ENCODE measurements at regions not wholly inside any gene's neighbourhood (a gene's known extent, or its start where the extent isn't known, plus 50 kb on each side); places are given as distances from the start of the nearest gene placed in this dataset.

DNA sequence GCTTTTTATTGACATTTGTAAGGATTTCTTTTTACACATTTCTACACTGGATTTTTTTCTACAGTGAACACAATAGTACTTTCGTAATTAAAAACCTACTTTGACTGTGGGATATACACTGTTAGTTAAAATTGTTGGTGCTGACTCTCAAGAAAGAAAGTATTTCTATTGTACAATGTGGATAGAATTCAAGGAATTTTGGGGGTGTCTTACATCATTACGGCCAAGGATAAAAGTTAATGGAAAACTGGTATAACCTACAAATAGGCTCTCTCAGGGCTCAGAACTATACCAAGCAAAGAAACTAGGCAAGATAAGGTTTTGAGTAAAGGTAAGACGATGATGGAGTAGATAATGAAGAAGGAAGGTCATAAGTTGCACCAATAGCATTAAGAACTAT, 198.4 kb upstream of the PARD3B start:
- CTCF ChIA-PET, result no interaction called here
- no peaks in the 10 kb centered on the region for H3K9me3 Mint-ChIP-seq (ENCODE audit: low read depth, unreplicated experiment)

DNA sequence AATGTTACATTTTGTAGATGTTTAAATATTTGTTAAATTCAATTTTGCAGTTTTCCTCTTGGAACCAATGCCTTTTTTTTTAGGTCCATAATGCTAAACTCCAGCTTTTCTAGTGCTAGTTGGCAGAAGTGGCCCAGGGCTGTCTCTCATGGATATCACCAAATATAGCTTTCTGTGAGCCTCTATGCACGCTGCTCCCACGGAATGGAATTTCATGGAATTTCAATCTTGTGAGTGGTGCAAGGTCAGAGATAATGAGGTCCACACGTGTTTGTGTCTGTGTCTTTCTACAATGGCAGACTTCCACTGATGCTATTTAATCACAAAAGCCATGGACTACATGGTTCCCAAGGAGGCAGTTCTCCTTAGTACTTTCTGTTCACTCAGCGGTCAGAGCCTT, 191.5 kb upstream of the PARD3B start:
- Mint-ChIP-seq H3K4me3 (ENCODE audit: low read depth, unreplicated experiment) (no peak overlapping the region), H3K9me3 (ENCODE audit: low read depth, unreplicated experiment) (no peaks in the 10 kb centered on the region), H3K27ac (ENCODE audit: unreplicated experiment) (no peak overlapping the region), H3K27me3 (ENCODE audit: unreplicated experiment) (no peaks in the 10 kb centered on the region), H3K4me1 (ENCODE audit: low read depth, unreplicated experiment) (no peaks in the 10 kb centered on the region), H3K36me3 (ENCODE audit: insufficient read depth, unreplicated experiment) (no peaks in the 10 kb centered on the region)
- BruUV-seq (replicated peaks), result no TSS peak
- CTCF ChIA-PET, result no interaction called here
- no peak for DNase-seq
- TF ChIP-seq, protein P1, sequence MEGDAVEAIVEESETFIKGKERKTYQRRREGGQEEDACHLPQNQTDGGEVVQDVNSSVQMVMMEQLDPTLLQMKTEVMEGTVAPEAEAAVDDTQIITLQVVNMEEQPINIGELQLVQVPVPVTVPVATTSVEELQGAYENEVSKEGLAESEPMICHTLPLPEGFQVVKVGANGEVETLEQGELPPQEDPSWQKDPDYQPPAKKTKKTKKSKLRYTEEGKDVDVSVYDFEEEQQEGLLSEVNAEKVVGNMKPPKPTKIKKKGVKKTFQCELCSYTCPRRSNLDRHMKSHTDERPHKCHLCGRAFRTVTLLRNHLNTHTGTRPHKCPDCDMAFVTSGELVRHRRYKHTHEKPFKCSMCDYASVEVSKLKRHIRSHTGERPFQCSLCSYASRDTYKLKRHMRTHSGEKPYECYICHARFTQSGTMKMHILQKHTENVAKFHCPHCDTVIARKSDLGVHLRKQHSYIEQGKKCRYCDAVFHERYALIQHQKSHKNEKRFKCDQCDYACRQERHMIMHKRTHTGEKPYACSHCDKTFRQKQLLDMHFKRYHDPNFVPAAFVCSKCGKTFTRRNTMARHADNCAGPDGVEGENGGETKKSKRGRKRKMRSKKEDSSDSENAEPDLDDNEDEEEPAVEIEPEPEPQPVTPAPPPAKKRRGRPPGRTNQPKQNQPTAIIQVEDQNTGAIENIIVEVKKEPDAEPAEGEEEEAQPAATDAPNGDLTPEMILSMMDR (IDR thresholded peaks at IDR 0.05; ENCODE audit: unreplicated experiment), result no peak
- intact Hi-C loops (cut with micrococcal nuclease; ENCODE audit: unreplicated experiment), result no loop called here

More for the DNA sequence above, 198.4 kb upstream of the PARD3B start:
- no peak overlapping the region for H3K27ac Mint-ChIP-seq (ENCODE audit: unreplicated experiment)
- TF ChIP-seq, protein P1 (IDR thresholded peaks at IDR 0.05; ENCODE audit: unreplicated experiment), result no peak
- no peaks in the 10 kb centered on the region for H3K27me3 Mint-ChIP-seq (ENCODE audit: unreplicated experiment)
- H3K4me1 Mint-ChIP-seq (ENCODE audit: low read depth, unreplicated experiment), result peaks cover 41% of the 10 kb centered on the region
- DNase-seq, result no peak
- no TSS peak for BruUV-seq (replicated peaks)
- H3K36me3 Mint-ChIP-seq (ENCODE audit: insufficient read depth, unreplicated experiment), result no peaks in the 10 kb centered on the region
- H3K4me3 Mint-ChIP-seq (ENCODE audit: low read depth, unreplicated experiment), result no peak overlapping the region
- intact Hi-C loops (cut with micrococcal nuclease; ENCODE audit: unreplicated experiment), result loop anchor here (10.0 kb wide), 1 partner anchor 268 kb away; no protein-coding TSS in a partner anchor

DNA sequence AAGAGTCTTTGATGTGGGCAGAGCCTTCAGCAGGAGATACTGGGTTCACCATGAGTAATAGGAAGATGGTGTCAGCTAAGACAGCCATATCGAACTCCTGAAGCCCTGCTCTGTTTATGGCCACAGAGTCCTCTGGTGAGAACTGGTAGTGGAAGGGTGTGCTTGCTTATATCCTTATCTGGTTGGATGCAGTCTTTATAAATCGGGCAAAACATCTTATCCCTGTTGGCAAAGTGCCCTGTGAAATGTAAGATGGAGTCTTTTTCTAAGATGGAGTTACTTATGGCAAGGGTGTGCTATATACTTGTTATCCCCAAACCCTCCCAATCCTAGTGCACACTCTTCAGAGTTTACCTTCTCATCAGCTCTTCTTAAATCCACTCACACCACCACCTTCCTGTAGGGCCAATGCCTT, 190.8 kb upstream of the PARD3B start:
- no peaks in the 10 kb centered on the region for H3K9me3 Mint-ChIP-seq (ENCODE audit: low read depth, unreplicated experiment)
- H3K36me3 Mint-ChIP-seq (ENCODE audit: insufficient read depth, unreplicated experiment), result no peaks in the 10 kb centered on the region
- H3K4me1 Mint-ChIP-seq (ENCODE audit: low read depth, unreplicated experiment), result no peaks in the 10 kb centered on the region
- intact Hi-C loops (cut with micrococcal nuclease; ENCODE audit: unreplicated experiment), result no loop called here
- no TSS peak for BruUV-seq (replicated peaks)
- CTCF ChIA-PET, result no interaction called here
- no peak overlapping the region for H3K4me3 Mint-ChIP-seq (ENCODE audit: low read depth, unreplicated experiment)
- no peak overlapping the region for H3K27ac Mint-ChIP-seq (ENCODE audit: unreplicated experiment)
- TF ChIP-seq, protein P1 (IDR thresholded peaks at IDR 0.05; ENCODE audit: unreplicated experiment), result no peak
- H3K27me3 Mint-ChIP-seq (ENCODE audit: unreplicated experiment), result no peaks in the 10 kb centered on the region
- DNase-seq, result no peak

DNA sequence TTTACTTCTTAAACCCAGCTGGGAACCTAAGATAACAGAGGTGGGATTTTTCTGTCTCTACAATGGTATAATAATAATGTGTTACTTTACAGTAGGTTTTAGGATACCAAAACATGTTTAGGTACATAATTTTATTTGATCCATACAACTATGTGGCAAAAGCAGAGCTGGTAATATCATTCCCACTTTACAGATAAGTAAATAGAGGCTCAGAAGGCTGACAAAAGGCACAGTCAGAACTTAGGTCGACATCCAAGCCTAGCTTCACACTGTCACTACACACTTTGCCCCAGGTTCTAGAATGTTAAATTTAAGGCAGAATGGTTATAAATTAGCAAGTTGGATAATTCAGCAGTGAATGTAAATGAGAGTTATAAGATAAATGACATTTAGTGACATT, 189.6 kb upstream of the PARD3B start:
- intact Hi-C loops (cut with micrococcal nuclease; ENCODE audit: unreplicated experiment), result no loop called here
- Mint-ChIP-seq H3K4me1 (ENCODE audit: low read depth, unreplicated experiment) (no peaks in the 10 kb centered on the region), H3K27ac (ENCODE audit: unreplicated experiment) (no peak overlapping the region), H3K27me3 (ENCODE audit: unreplicated experiment) (no peaks in the 10 kb centered on the region), H3K4me3 (ENCODE audit: low read depth, unreplicated experiment) (no peak overlapping the region), H3K9me3 (ENCODE audit: low read depth, unreplicated experiment) (no peaks in the 10 kb centered on the region), H3K36me3 (ENCODE audit: insufficient read depth, unreplicated experiment) (no peaks in the 10 kb centered on the region)
- DNase-seq, result no peak
- TF ChIP-seq, protein P1 (IDR thresholded peaks at IDR 0.05; ENCODE audit: unreplicated experiment), result no peak
- no TSS peak for BruUV-seq (replicated peaks)
- CTCF ChIA-PET, result no interaction called here
